Sigmoid colon (tissue), 4 donors: ENCODE measurements at regions not wholly inside any gene's neighbourhood (a gene's known extent, or its start where the extent isn't known, plus 50 kb on each side); places are given as distances from the start of the nearest gene placed in this dataset.

Experiments
- POLR2AphosphoS5 ChIP-seq, 4 donors: sonication (generic); formaldehyde crosslinking; IDR thresholded peaks; one replicate each; pipeline ENCODE4 v1.6.1; 2017; ENCODE audit warnings: antibody characterized with exemption in 4 of 4
- TF ChIP-seq, protein P1 (sequence below), 4 experiments: fragments of 450-650 bp in 3 of 4; fragments of 200-600 bp in 1 of 4; IDR thresholded peaks; one replicate each; pipeline ENCODE4 v1.5.1; 2016 to 2019; ENCODE audit warnings: antibody characterized with exemption in 4 of 4, mild to moderate bottlenecking in 3 of 4, moderate library complexity in 2 of 4

DNA sequence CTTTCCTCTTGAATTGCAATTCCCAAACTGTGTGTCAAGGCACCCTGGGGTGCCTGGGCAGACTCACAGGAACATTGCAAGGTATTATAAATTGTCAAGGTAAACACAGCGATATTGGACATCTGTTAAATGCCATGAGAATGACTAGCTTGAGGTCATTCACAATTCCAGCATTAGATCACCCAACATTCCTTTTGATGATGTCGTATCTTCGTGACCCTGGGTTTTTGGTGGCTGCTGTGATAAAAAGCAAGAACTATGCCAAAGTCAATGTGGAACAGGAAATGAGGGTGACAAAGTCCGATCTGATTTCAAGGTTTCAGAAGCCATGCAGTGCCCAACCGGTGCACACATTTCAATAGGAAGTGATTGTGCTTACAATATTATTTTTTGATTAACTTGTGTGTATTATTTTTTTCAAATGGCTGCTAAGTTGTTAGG, 458.4 kb downstream of the MIAT start:
- no peak for TF ChIP-seq POLR2AphosphoS5 (IDR thresholded peaks at IDR 0.05)
- TF ChIP-seq, protein P1, sequence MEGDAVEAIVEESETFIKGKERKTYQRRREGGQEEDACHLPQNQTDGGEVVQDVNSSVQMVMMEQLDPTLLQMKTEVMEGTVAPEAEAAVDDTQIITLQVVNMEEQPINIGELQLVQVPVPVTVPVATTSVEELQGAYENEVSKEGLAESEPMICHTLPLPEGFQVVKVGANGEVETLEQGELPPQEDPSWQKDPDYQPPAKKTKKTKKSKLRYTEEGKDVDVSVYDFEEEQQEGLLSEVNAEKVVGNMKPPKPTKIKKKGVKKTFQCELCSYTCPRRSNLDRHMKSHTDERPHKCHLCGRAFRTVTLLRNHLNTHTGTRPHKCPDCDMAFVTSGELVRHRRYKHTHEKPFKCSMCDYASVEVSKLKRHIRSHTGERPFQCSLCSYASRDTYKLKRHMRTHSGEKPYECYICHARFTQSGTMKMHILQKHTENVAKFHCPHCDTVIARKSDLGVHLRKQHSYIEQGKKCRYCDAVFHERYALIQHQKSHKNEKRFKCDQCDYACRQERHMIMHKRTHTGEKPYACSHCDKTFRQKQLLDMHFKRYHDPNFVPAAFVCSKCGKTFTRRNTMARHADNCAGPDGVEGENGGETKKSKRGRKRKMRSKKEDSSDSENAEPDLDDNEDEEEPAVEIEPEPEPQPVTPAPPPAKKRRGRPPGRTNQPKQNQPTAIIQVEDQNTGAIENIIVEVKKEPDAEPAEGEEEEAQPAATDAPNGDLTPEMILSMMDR (IDR thresholded peaks at IDR 0.05): no peak
